PC-9 (cell line): ENCODE measurements at regions not wholly inside any gene's neighbourhood (a gene's known extent, or its start where the extent isn't known, plus 50 kb on each side); places are given as distances from the start of the nearest gene placed in this dataset.
"Not testable (repeated sequence)": the region's sequence is repeated elsewhere in the genome, so short reads cannot be mapped to it uniquely, and the experiment has no call there.

ENCODE experiments used
- BruUV-seq: library from RNA; stranded (reverse); fragments of 400-500 nt; replicated peaks from 2 replicates; lab custom pipeline; 2021; lab: Mats Ljungman, UMichigan
- CTCF ChIA-PET: fragments of 300-600 bp; sonication (Branson Sonifier 250); formaldehyde crosslinking; loops from one replicate; lab custom pipeline; 2022; ENCODE audit warnings: antibody characterized with exemption; lab: Charles Lee
- POLR2A ChIA-PET: fragments of 300-600 bp; sonication (Branson Sonifier 250); formaldehyde crosslinking; loops from one replicate; lab custom pipeline; 2022; ENCODE audit warnings: antibody characterized with exemption; ENCODE audit not compliant: unreplicated experiment; lab: Charles Lee
- DNase-seq, 2 experiments: peaks; one replicate each; pipeline versions ENCODE4 v3.0.0 to v3.0.0-alpha.2; 2015 to 2022; ENCODE audit warnings: mixed read lengths in 1 of 2
- H2AFZ ChIP-seq: fragments of 200-600 bp; sonication (generic); 2 replicates; pipeline ENCODE4 v1.8.1; 2017; ENCODE audit warnings: antibody characterized with exemption
- H3F3A ChIP-seq: fragments of 200-600 bp; sonication (generic); 2 replicates; pipeline ENCODE4 v1.8.1; 2017; ENCODE audit warnings: antibody characterized with exemption, mild to moderate bottlenecking, low read depth; ENCODE audit not compliant: insufficient read depth
- H3K27ac ChIP-seq: fragments of 200-600 bp; sonication (generic); 2 replicates; pipeline ENCODE4 v1.6.1; 2016; ENCODE audit warnings: mixed run types
- H3K27me3 ChIP-seq: fragments of 200-600 bp; sonication (generic); 2 replicates; pipeline ENCODE4 v1.6.1; 2016; ENCODE audit warnings: low read depth, mixed run types; ENCODE audit not compliant: insufficient read depth
- H3K36me3 ChIP-seq: fragments of 200-600 bp; sonication (generic); 2 replicates; pipeline ENCODE4 v1.6.1; 2016; ENCODE audit warnings: low read depth, mixed run types
- H3K4me1 ChIP-seq: fragments of 200-600 bp; sonication (generic); replicated peaks from 2 replicates; pipeline ENCODE4 v1.6.1; 2016; ENCODE audit warnings: mixed run types; ENCODE audit not compliant: insufficient read depth
- H3K4me2 ChIP-seq: fragments of 200-600 bp; sonication (generic); 2 replicates; pipeline ENCODE4 v1.6.1; 2017; ENCODE audit warnings: mixed run types
- H3K4me3 ChIP-seq: fragments of 200-600 bp; sonication (generic); 2 replicates; pipeline ENCODE4 v1.6.1; 2016; ENCODE audit warnings: mixed run types
- H3K79me2 ChIP-seq: fragments of 200-600 bp; sonication (generic); 2 replicates; pipeline ENCODE4 v1.6.1; 2017; ENCODE audit warnings: low read depth, mixed run types
- H3K9me2 ChIP-seq: fragments of 200-600 bp; sonication (generic); 2 replicates; pipeline ENCODE4 v1.8.1; 2017; ENCODE audit warnings: mild to moderate bottlenecking; ENCODE audit not compliant: insufficient read depth
- H3K9me3 ChIP-seq: fragments of 200-600 bp; sonication (generic); 2 replicates; pipeline ENCODE4 v1.8.1; 2016; ENCODE audit warnings: low read depth; ENCODE audit not compliant: insufficient read depth
- H4K20me1 ChIP-seq: fragments of 200-600 bp; sonication (generic); 2 replicates; pipeline ENCODE4 v1.8.1; 2017; ENCODE audit not compliant: insufficient read depth
- CTCF ChIP-seq: fragments of 200-600 bp; sonication (generic); conservative IDR thresholded peaks from 2 replicates; pipeline ENCODE4 v1.6.1; 2017; ENCODE audit warnings: mixed run types, antibody characterized with exemption, mild to moderate bottlenecking, moderate library complexity
- EZH2 ChIP-seq: fragments of 200-600 bp; sonication (generic); IDR thresholded peaks from 2 replicates; pipeline ENCODE4 v1.8.0; 2017; ENCODE audit warnings: antibody characterized with exemption, low read depth
- intact Hi-C: fragments of 100-400 bp; cut with micrococcal nuclease; formaldehyde crosslinking; loops from one replicate; pipeline ENCODE4 v1.10.0; 2022; ENCODE audit not compliant: unreplicated experiment

DNA sequence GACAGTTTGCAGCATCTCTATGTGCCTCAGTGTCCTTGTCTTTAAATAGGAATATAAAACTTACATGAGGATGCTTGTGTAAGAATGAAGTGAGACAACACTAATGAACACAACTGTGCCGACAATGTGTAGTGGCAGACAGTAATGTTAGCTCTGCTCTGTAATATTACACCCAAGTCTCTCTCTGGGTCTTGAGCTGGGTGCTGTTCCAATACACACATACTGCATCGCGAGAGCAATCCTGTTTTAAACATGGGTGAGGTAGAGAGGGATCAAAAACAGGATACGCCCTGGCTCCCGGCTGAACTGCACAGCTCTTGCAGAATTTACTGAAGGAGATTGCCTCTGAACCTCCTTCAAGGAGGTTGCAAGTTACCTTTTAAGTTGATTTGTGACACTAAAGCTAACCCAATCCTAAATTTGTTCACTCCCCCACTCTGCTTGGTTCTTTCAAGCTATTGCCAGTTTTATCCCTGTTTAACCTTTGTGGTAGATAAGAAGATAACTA, 155.2 kb upstream of the ISL1 start:
- intact Hi-C loops, result loop anchor here (2.0 to 5.0 kb wide), 2 partner anchors 44 to 151 kb away; no protein-coding TSS in a partner anchor
- no peak for DNase-seq
- H2AFZ ChIP-seq, result no peak overlapping the region
- H3K4me2 ChIP-seq, result no peak overlapping the region
- ChIA-PET CTCF (no interaction called here), POLR2A (no interaction called here)
- H3K4me1 ChIP-seq, result no peaks in the 10 kb centered on the region
- TF ChIP-seq CTCF (no peak), EZH2 (no peak)
- BruUV-seq, result no TSS peak
- no peaks in the 10 kb centered on the region for H3K36me3 ChIP-seq
- no peaks in the 10 kb centered on the region for H3F3A ChIP-seq
- no peaks in the 10 kb centered on the region for H3K79me2 ChIP-seq
- no peak overlapping the region for H3K27ac ChIP-seq
- no peaks in the 10 kb centered on the region for H3K27me3 ChIP-seq
- no peaks in the 10 kb centered on the region for H3K9me2 ChIP-seq
- no peak overlapping the region for H3K4me3 ChIP-seq
- H3K9me3 ChIP-seq, result no peaks in the 10 kb centered on the region
- H4K20me1 ChIP-seq, result no peaks in the 10 kb centered on the region

GRCh38 chr5:51230336-51230735, 152.9 kb upstream of the ISL1 start:
- no peak overlapping the region for H3K27ac ChIP-seq
- no peak overlapping the region for H3K4me3 ChIP-seq
- H3K4me2 ChIP-seq, result no peak overlapping the region
- no peak for TF ChIP-seq EZH2
- no peak for TF ChIP-seq CTCF
- no peaks in the 10 kb centered on the region for H4K20me1 ChIP-seq
- no peak overlapping the region for H2AFZ ChIP-seq
- no peaks in the 10 kb centered on the region for H3K9me3 ChIP-seq
- no peaks in the 10 kb centered on the region for H3K27me3 ChIP-seq
- no TSS peak for BruUV-seq
- ChIA-PET POLR2A (no interaction called here), CTCF (no interaction called here)
- H3K79me2 ChIP-seq, result no peaks in the 10 kb centered on the region
- no peaks in the 10 kb centered on the region for H3K36me3 ChIP-seq
- H3K9me2 ChIP-seq, result no peaks in the 10 kb centered on the region
- no peaks in the 10 kb centered on the region for H3K4me1 ChIP-seq
- no peak for DNase-seq
- no peaks in the 10 kb centered on the region for H3F3A ChIP-seq
- intact Hi-C loops, result no loop called here

GRCh38 chr5:51242456-51242855, 140.8 kb upstream of the ISL1 start:
- Histone ChIP-seq H3K36me3 (no peaks in the 10 kb centered on the region), H3K79me2 (no peaks in the 10 kb centered on the region), H3K4me3 (no peak overlapping the region), H4K20me1 (no peaks in the 10 kb centered on the region), H3F3A (no peaks in the 10 kb centered on the region), H3K4me1 (no peaks in the 10 kb centered on the region), H3K27ac (no peak overlapping the region), H3K9me3 (no peaks in the 10 kb centered on the region), H3K4me2 (no peak overlapping the region), H2AFZ (0 out of 2 replicates have a peak overlapping the region, but pooled peaks have one; percentile 3), H3K27me3 (no peaks in the 10 kb centered on the region), H3K9me2 (no peaks in the 10 kb centered on the region)
- TF ChIP-seq CTCF (no peak), EZH2 (no peak)
- ChIA-PET CTCF (no interaction called here), POLR2A (no interaction called here)
- intact Hi-C loops, result no loop called here
- no peak for DNase-seq
- no TSS peak for BruUV-seq

GRCh38 chr5:51250957-51251356, 132.3 kb upstream of the ISL1 start:
- H4K20me1 ChIP-seq, H3K9me2 ChIP-seq, H3K79me2 ChIP-seq, BruUV-seq, CTCF ChIA-PET, H3F3A ChIP-seq, H3K9me3 ChIP-seq, H3K27me3 ChIP-seq, H3K4me1 ChIP-seq, H3K36me3 ChIP-seq, H3K27ac ChIP-seq: not testable (repeated sequence)
- intact Hi-C loops, result loop anchor here (1.0 kb wide), 1 partner anchor 25 kb away; no protein-coding TSS in a partner anchor
- Histone ChIP-seq H3K4me3 (peak overlapping the region; percentile 38; the same call in 1 of the 2 replicates), H2AFZ (peak overlapping the region; percentile 71; the same call in 1 of the 2 replicates), H3K4me2 (peak overlapping the region; percentile 52)
- POLR2A ChIA-PET, result interaction anchor here (0.7 kb wide), 1 partner anchor 21 kb away, joined by 6 read pairs; no protein-coding TSS in a partner anchor
- DNase-seq, result peak in 1 of 2 experiments; percentile 70
